ENCODE measurements at regions not wholly inside any gene's neighbourhood (a gene's known extent, or its start where the extent isn't known, plus 50 kb on each side); places are given as distances from the start of the nearest gene placed in this dataset.

- DNase-seq (ENCODE audit: missing footprints) (no peak), ATAC-seq (peak; percentile 34)
- intact Hi-C loops (cut with DNase I), result no loop called here
These were observed 192.7 kb downstream of the FGFR2 start for GRCh38 chr10:121405549-121405948.

- intact Hi-C loops (cut with DNase I), result no loop called here
- ATAC-seq (peak; percentile 20), DNase-seq (ENCODE audit: missing footprints) (no peak)
These were observed 192.3 kb downstream of the FGFR2 start for GRCh38 chr10:121405953-121406352.

- intact Hi-C loops (cut with DNase I), result no loop called here
- ATAC-seq (no peak), DNase-seq (ENCODE audit: missing footprints) (no peak)
These were observed 191.3 kb downstream of the FGFR2 start for GRCh38 chr10:121406823-121407545.

- intact Hi-C loops (cut with DNase I), result no loop called here
- DNase-seq (ENCODE audit: missing footprints) (no peak), ATAC-seq (no peak)
These were observed 188.7 kb downstream of the FGFR2 start for GRCh38 chr10:121409466-121410104.

- ATAC-seq, result no peak
- no peak for DNase-seq (ENCODE audit: missing footprints)
- intact Hi-C loops (cut with DNase I), result no loop called here
These were observed 187.2 kb downstream of the FGFR2 start for GRCh38 chr10:121411004-121411403.

- no peak for ATAC-seq
- DNase-seq (ENCODE audit: missing footprints), result no peak
- intact Hi-C loops (cut with DNase I), result no loop called here
These were observed 184.3 kb downstream of the FGFR2 start for GRCh38 chr10:121413951-121414350.

- DNase-seq (ENCODE audit: missing footprints) (no peak), ATAC-seq (no peak)
- intact Hi-C loops (cut with DNase I), result no loop called here
These were observed 183.7 kb downstream of the FGFR2 start for GRCh38 chr10:121414366-121415062.

GRCh38 chr10:121415063-121415399 lies 183.2 kb downstream of the FGFR2 start:
- DNase-seq (ENCODE audit: missing footprints), result no peak
- intact Hi-C loops (cut with DNase I), result no loop called here
- ATAC-seq, result no peak

- intact Hi-C loops (cut with DNase I), result no loop called here
- ATAC-seq, result no peak
These were observed 182.2 kb downstream of the FGFR2 start for GRCh38 chr10:121416071-121416470.

GRCh38 chr10:121417298-121417697 lies 180.9 kb downstream of the FGFR2 start:
- no peak for DNase-seq (ENCODE audit: missing footprints)
- ATAC-seq, result no peak
- intact Hi-C loops (cut with DNase I), result no loop called here

More at GRCh38 chr10:121416071-121416470, 182.2 kb downstream of the FGFR2 start:
- no peak for DNase-seq (ENCODE audit: missing footprints)

GRCh38 chr10:121418126-121418777 lies 180.0 kb downstream of the FGFR2 start:
- ATAC-seq (no peak), DNase-seq (ENCODE audit: missing footprints) (no peak)
- intact Hi-C loops (cut with DNase I), result no loop called here

- intact Hi-C loops (cut with DNase I), result no loop called here
- no peak for ATAC-seq
- DNase-seq (ENCODE audit: missing footprints), result no peak
These were observed 178.2 kb downstream of the FGFR2 start for GRCh38 chr10:121420006-121420405.

- intact Hi-C loops (cut with DNase I), result no loop called here
- DNase-seq (ENCODE audit: missing footprints) (no peak), ATAC-seq (no peak)
These were observed 176.1 kb downstream of the FGFR2 start for GRCh38 chr10:121422096-121422495.

GRCh38 chr10:121425623-121426022 lies 172.6 kb downstream of the FGFR2 start:
- ATAC-seq (no peak), DNase-seq (ENCODE audit: missing footprints) (no peak)
- intact Hi-C loops (cut with DNase I), result no loop called here

GRCh38 chr10:121426307-121426706 lies 171.9 kb downstream of the FGFR2 start:
- ATAC-seq (no peak), DNase-seq (ENCODE audit: missing footprints) (no peak)
- intact Hi-C loops (cut with DNase I), result no loop called here

All from Right ventricle myocardium inferior (tissue), 1 donor.